Activated CD4-positive, alpha-beta T cell treated with anti-CD3 and anti-CD28 coated beads, Interleukin-2, amount 10 ng/mL, durations not matched to agents 24 days and 14 days (primary cell): ENCODE measurements at regions not wholly inside any gene's neighbourhood (a gene's known extent, or its start where the extent isn't known, plus 50 kb on each side); places are given as distances from the start of the nearest gene placed in this dataset.
A peak's percentile ranks its signal among the peaks of the same experiment; 100 is the strongest.

Experiments
- DNase-seq: peaks from one replicate; pipeline ENCODE4 v3.0.0; 2022
- H3K27ac Mint-ChIP-seq: one replicate; pipeline ENCODE4 v1.8.0; 2022; ENCODE audit warnings: mild to moderate bottlenecking, mixed read lengths
- H3K27me3 Mint-ChIP-seq: one replicate; pipeline ENCODE4 v1.8.0; 2022; ENCODE audit warnings: mixed read lengths
- H3K36me3 Mint-ChIP-seq: one replicate; pipeline ENCODE4 v1.8.0; 2022; ENCODE audit warnings: low read depth, mild to moderate bottlenecking, mixed read lengths
- H3K4me1 Mint-ChIP-seq: one replicate; pipeline ENCODE4 v1.8.0; 2021; ENCODE audit warnings: mixed read lengths
- H3K4me3 Mint-ChIP-seq: one replicate; pipeline ENCODE4 v1.8.0; 2022; ENCODE audit warnings: mild to moderate bottlenecking, moderate library complexity, mixed read lengths
- H3K9me3 Mint-ChIP-seq: one replicate; pipeline ENCODE4 v1.8.0; 2021; ENCODE audit warnings: mixed read lengths
- intact Hi-C: fragments of 100-400 bp; cut with micrococcal nuclease; formaldehyde crosslinking; loops from one replicate; pipeline ENCODE4 v1.15.1; 2023

DNA sequence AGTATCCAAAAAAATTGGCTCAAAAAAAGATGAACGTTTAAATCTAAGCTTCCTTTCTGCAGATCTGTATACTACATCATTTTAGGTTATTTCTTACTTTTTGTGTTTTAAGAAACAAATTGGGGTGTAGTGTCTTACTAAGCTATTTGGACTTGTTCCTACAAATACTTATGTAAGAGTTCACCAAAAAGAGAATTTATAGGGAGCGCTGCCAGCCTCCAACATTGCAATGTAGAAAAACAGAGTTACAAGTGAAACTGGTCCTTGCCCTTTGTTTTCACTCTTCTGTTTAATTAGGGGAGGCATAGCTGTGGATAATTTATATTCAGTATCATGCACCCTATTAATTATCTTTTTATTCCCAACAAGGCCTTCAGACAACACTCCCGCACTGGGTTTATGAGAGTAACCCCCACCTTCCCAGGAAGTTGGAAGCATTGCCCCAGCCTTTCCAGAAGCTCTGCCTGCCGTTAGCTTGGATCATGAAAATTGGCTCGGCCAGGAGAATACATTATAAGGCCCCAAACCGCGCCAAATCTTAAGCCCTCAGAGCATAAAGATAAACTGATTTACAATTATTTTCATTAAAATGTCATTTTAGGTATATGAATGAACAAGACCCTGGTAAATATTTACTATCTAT, 261.8 kb upstream of the KLF6 start:
- Mint-ChIP-seq H3K27ac (no peak overlapping the region), H3K27me3 (no peaks in the 10 kb centered on the region), H3K36me3 (peaks cover 3% of the 10 kb centered on the region), H3K4me3 (no peak overlapping the region), H3K9me3 (peaks cover 18% of the 10 kb centered on the region), H3K4me1 (no peaks in the 10 kb centered on the region)
- peak; percentile 34 for DNase-seq
- intact Hi-C loops = no loop called here

- Mint-ChIP-seq H3K4me3 (no peak overlapping the region), H3K27me3 (no peaks in the 10 kb centered on the region), H3K9me3 (peaks cover 23% of the 10 kb centered on the region), H3K36me3 (peaks cover 8% of the 10 kb centered on the region), H3K4me1 (no peaks in the 10 kb centered on the region), H3K27ac (no peak overlapping the region)
- peak; percentile 31 for DNase-seq
- intact Hi-C loops = no loop called here
Observed at GRCh38 chr10:4046030-4046429, 261.0 kb upstream of the KLF6 start.

GRCh38 chr10:4043897-4044665, 259.1 kb upstream of the KLF6 start:
- intact Hi-C loops = no loop called here
- no peak overlapping the region for H3K27ac Mint-ChIP-seq
- DNase-seq = peak; percentile 40
- peaks cover 26% of the 10 kb centered on the region for H3K9me3 Mint-ChIP-seq
- H3K27me3 Mint-ChIP-seq = no peaks in the 10 kb centered on the region
- no peak overlapping the region for H3K4me3 Mint-ChIP-seq
- peaks cover 12% of the 10 kb centered on the region for H3K36me3 Mint-ChIP-seq
- H3K4me1 Mint-ChIP-seq = no peaks in the 10 kb centered on the region

DNA sequence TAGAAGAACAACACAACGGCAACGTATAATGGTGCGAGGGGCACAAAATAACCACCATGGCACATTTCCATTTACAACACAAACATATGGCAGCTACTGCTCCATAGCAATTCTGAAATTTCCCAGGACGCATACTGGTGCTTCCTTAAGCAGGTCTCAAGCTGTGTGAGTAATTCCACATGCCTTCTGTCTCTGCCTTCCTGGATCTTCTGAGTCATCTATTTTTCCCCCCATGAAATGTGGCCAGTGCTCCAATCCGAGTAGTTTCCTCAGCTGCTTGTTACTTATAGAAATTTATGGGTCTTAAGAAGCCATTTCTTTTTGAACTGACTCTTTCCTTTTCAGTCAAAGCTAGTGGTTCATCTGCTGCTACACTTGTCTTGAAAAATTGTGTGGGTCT, 256.6 kb upstream of the KLF6 start:
- Mint-ChIP-seq H3K4me3 (no peak overlapping the region), H3K9me3 (peaks cover 23% of the 10 kb centered on the region), H3K27ac (no peak overlapping the region), H3K36me3 (peaks cover 13% of the 10 kb centered on the region), H3K27me3 (no peaks in the 10 kb centered on the region), H3K4me1 (no peaks in the 10 kb centered on the region)
- DNase-seq = peak; percentile 27
- intact Hi-C loops = no loop called here

- intact Hi-C loops = loop anchor here (10.0 kb wide), 1 partner anchor 207 kb away; no protein-coding TSS in a partner anchor
- Mint-ChIP-seq H3K9me3 (peaks cover 18% of the 10 kb centered on the region), H3K4me1 (peaks cover 27% of the 10 kb centered on the region), H3K27ac (no peak overlapping the region), H3K4me3 (no peak overlapping the region), H3K36me3 (peaks cover 15% of the 10 kb centered on the region), H3K27me3 (no peaks in the 10 kb centered on the region)
- DNase-seq = peak; percentile 49
Observed at GRCh38 chr10:4038000-4038399, 253.0 kb upstream of the KLF6 start.

GRCh38 chr10:4035599-4035945, 250.6 kb upstream of the KLF6 start:
- Mint-ChIP-seq H3K4me1 (peaks cover 36% of the 10 kb centered on the region), H3K27me3 (no peaks in the 10 kb centered on the region), H3K36me3 (peaks cover 8% of the 10 kb centered on the region), H3K4me3 (peak overlapping the region; percentile 73), H3K9me3 (peaks cover 2% of the 10 kb centered on the region), H3K27ac (peak overlapping the region; percentile 84)
- DNase-seq = no peak
- intact Hi-C loops = loop anchor here (2.0 to 10.0 kb wide), 3 partner anchors 209 to 413 kb away; no protein-coding TSS in a partner anchor

- H3K4me3 Mint-ChIP-seq = peak overlapping the region; percentile 73
- intact Hi-C loops = loop anchor here (2.0 to 10.0 kb wide), 8 partner anchors 32 to 412 kb away; no protein-coding TSS in a partner anchor
Observed at GRCh38 chr10:4034907-4035598, 250.0 kb upstream of the KLF6 start.

GRCh38 chr10:4033341-4033896, 248.4 kb upstream of the KLF6 start:
- peaks cover 36% of the 10 kb centered on the region for H3K4me1 Mint-ChIP-seq
- peak overlapping the region; percentile 73 for H3K4me3 Mint-ChIP-seq
- H3K36me3 Mint-ChIP-seq = peaks cover 6% of the 10 kb centered on the region
- no peaks in the 10 kb centered on the region for H3K27me3 Mint-ChIP-seq
- intact Hi-C loops = loop anchor here (1.0 to 10.0 kb wide), 10 partner anchors 20 to 618 kb away; no protein-coding TSS in a partner anchor
- no peaks in the 10 kb centered on the region for H3K9me3 Mint-ChIP-seq
- DNase-seq = peak; percentile 78
- peak overlapping the region; percentile 84 for H3K27ac Mint-ChIP-seq

More at GRCh38 chr10:4034907-4035598, 250.0 kb upstream of the KLF6 start:
- Mint-ChIP-seq H3K4me1 (peaks cover 36% of the 10 kb centered on the region), H3K9me3 (no peaks in the 10 kb centered on the region), H3K36me3 (peaks cover 6% of the 10 kb centered on the region), H3K27me3 (no peaks in the 10 kb centered on the region), H3K27ac (peak overlapping the region; percentile 84)
- DNase-seq = peak; percentile 83

DNA sequence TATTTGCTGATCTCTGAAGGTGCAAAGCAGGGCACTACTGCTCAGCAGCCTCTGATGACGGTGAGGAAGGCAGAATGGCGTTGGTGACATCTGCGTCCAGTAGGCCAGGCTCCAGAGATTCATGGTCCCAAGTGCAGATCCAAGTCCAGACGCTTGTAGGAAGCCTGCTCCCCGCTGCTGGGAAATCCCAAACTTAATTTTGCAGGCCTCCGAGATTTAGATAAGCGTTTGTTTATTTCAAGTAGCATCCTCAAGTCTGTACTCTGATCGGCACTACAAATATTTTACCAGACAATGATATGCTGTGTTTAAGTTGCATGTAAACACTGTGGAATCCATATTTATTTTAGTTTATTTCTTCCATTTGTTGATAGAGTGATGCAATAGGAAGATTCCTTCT, 244.9 kb upstream of the KLF6 start:
- no peak for DNase-seq
- intact Hi-C loops = loop anchor here (5.0 to 10.0 kb wide), 6 partner anchors 37 to 248 kb away; no protein-coding TSS in a partner anchor
- H3K27me3 Mint-ChIP-seq = no peaks in the 10 kb centered on the region
- no peaks in the 10 kb centered on the region for H3K9me3 Mint-ChIP-seq
- peaks cover 40% of the 10 kb centered on the region for H3K4me1 Mint-ChIP-seq
- no peak overlapping the region for H3K4me3 Mint-ChIP-seq
- peaks cover 4% of the 10 kb centered on the region for H3K36me3 Mint-ChIP-seq
- no peak overlapping the region for H3K27ac Mint-ChIP-seq

GRCh38 chr10:4028854-4029583, 244.0 kb upstream of the KLF6 start:
- Mint-ChIP-seq H3K27ac (no peak overlapping the region), H3K27me3 (no peaks in the 10 kb centered on the region), H3K36me3 (peaks cover 3% of the 10 kb centered on the region), H3K4me1 (peaks cover 32% of the 10 kb centered on the region), H3K9me3 (no peaks in the 10 kb centered on the region), H3K4me3 (no peak overlapping the region)
- intact Hi-C loops = no loop called here
- DNase-seq = no peak

DNA sequence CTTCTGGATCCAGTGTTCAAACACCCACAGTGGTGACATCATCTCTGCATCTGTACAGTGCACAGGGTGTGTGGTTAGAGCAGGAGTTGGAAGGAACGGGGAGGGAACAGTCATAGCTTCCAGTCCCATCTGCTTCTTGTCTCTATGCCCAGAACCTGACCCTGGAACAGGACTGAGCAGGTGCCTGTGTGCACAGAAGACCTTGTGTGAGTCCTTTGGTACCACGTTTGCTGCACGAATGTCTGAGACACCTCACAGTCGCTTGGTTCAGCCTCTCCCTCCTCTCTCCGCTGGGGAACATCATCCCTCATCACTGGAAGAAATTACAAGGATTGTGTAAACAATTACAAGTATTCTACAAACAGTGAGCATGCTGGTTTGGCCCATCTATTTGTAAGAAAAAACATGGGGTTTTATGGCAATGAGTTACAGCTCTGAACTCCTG, 243.0 kb upstream of the KLF6 start:
- Mint-ChIP-seq H3K27me3 (no peaks in the 10 kb centered on the region), H3K4me1 (peaks cover 24% of the 10 kb centered on the region), H3K9me3 (no peaks in the 10 kb centered on the region), H3K4me3 (no peak overlapping the region), H3K27ac (no peak overlapping the region), H3K36me3 (peaks cover 3% of the 10 kb centered on the region)
- intact Hi-C loops = no loop called here
- no peak for DNase-seq

DNA sequence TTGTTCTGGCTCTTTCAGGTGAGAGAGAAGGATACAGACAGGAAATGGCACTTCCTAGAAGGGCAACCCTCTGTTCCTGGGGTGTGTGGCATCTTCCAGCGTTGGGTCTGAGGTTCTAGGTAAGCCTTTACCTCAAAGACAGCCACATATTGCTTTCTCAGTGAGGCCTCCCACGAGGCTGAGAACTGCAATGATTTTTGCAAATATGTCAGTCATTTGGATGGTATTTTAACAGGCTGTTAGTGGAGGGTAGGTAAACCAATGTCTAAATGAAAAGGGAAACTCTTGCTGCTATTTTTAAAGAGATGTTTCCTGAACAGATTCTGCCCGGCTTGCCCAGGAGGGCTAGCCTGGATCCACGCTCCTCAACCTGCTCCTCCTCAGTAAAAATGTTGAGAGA, 240.3 kb upstream of the KLF6 start:
- Mint-ChIP-seq H3K4me1 (peaks cover 14% of the 10 kb centered on the region), H3K27me3 (no peaks in the 10 kb centered on the region), H3K27ac (no peak overlapping the region), H3K4me3 (no peak overlapping the region), H3K9me3 (peaks cover 7% of the 10 kb centered on the region), H3K36me3 (no peaks in the 10 kb centered on the region)
- intact Hi-C loops = no loop called here
- DNase-seq = no peak
